ENCODE measurements at regions not wholly inside any gene's neighbourhood (a gene's known extent, or its start where the extent isn't known, plus 50 kb on each side); places are given as distances from the start of the nearest gene placed in this dataset.

DNA sequence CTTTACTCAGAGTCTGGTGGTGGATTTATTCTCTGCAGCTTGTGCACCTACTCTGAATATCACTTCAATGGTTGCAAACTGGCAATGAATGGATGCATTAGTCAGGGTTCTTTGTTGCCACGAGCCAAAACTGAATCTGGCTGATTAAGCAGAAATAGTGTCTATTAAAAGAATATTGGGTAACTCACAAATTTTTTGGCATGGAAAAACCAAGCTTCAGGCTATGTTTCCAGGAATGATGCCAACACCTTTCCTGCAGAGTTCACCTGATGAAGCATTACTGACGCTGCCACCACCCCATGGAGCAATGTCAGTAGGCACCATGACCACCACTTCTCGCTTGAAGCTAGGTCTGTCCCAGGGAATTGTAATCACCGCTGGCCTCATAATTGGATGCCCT lies 597.8 kb upstream of the SLC10A2 start:
- Histone ChIP-seq H3K27me3 (ENCODE audit: insufficient read depth, low read length) (no peaks in the 10 kb centered on the region), H3K79me2 (ENCODE audit: insufficient read depth, low read length) (no peaks in the 10 kb centered on the region), H3F3A (ENCODE audit: insufficient read depth, low read length) (no peaks in the 10 kb centered on the region), H3K4me2 (ENCODE audit: low read length) (no peak overlapping the region), H3K27ac (ENCODE audit: low read depth, low read length, poor library complexity, severe bottlenecking) (no peak overlapping the region), H4K20me1 (ENCODE audit: insufficient read depth, low read length) (no peaks in the 10 kb centered on the region), H3K36me3 (ENCODE audit: insufficient read depth, low read length) (no peaks in the 10 kb centered on the region), H3K9me2 (ENCODE audit: low read depth, low read length) (no peaks in the 10 kb centered on the region), H3K4me1 (ENCODE audit: insufficient read depth, low read length, severe bottlenecking) (no peaks in the 10 kb centered on the region), H2AFZ (ENCODE audit: low read length) (no peak overlapping the region), H3K9ac (ENCODE audit: low read length) (no peak overlapping the region), H3K9me3 (ENCODE audit: low read length) (no peaks in the 10 kb centered on the region), H3K4me3 (ENCODE audit: low read depth, low read length, poor library complexity, severe bottlenecking) (no peak overlapping the region)
- TF ChIP-seq EZH2 (IDR thresholded peaks at IDR 0.05; ENCODE audit: borderline replicate concordance, low read length) = no peak
- TF ChIP-seq, protein P1, sequence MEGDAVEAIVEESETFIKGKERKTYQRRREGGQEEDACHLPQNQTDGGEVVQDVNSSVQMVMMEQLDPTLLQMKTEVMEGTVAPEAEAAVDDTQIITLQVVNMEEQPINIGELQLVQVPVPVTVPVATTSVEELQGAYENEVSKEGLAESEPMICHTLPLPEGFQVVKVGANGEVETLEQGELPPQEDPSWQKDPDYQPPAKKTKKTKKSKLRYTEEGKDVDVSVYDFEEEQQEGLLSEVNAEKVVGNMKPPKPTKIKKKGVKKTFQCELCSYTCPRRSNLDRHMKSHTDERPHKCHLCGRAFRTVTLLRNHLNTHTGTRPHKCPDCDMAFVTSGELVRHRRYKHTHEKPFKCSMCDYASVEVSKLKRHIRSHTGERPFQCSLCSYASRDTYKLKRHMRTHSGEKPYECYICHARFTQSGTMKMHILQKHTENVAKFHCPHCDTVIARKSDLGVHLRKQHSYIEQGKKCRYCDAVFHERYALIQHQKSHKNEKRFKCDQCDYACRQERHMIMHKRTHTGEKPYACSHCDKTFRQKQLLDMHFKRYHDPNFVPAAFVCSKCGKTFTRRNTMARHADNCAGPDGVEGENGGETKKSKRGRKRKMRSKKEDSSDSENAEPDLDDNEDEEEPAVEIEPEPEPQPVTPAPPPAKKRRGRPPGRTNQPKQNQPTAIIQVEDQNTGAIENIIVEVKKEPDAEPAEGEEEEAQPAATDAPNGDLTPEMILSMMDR (IDR thresholded peaks at IDR 0.05; ENCODE audit: low read length) = no peak

DNA sequence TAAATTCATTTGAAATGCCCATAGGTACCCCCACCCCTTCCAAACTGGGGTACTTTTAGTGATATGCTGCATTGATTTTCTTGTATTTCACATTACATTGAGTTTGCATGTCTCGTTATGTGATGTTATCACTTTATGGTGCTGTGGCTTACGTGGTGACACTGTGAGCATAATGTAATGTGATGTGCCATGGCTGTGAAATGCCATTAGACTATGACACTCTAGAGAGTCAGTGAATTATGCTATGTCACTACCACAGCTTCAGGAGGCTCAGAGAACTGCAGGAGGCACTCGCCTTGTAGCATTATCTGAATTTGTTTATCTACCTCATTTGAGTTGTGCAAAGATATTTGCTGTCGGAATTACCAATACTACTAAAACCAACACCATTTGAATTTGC lies 590.1 kb upstream of the SLC10A2 start:
- no peak overlapping the region for H3K9ac ChIP-seq (ENCODE audit: low read length)
- no peaks in the 10 kb centered on the region for H3K4me1 ChIP-seq (ENCODE audit: insufficient read depth, low read length, severe bottlenecking)
- no peak overlapping the region for H2AFZ ChIP-seq (ENCODE audit: low read length)
- H3K4me3 ChIP-seq (ENCODE audit: low read depth, low read length, poor library complexity, severe bottlenecking) = no peak overlapping the region
- H3K9me3 ChIP-seq (ENCODE audit: low read length) = no peaks in the 10 kb centered on the region
- no peak overlapping the region for H3K4me2 ChIP-seq (ENCODE audit: low read length)
- no peaks in the 10 kb centered on the region for H3K9me2 ChIP-seq (ENCODE audit: low read depth, low read length)
- H3F3A ChIP-seq (ENCODE audit: insufficient read depth, low read length) = no peaks in the 10 kb centered on the region
- H3K36me3 ChIP-seq (ENCODE audit: insufficient read depth, low read length) = no peaks in the 10 kb centered on the region
- TF ChIP-seq EZH2 (IDR thresholded peaks at IDR 0.05; ENCODE audit: borderline replicate concordance, low read length) = no peak
- TF ChIP-seq, protein P1 (IDR thresholded peaks at IDR 0.05; ENCODE audit: low read length) = no peak
- H3K27me3 ChIP-seq (ENCODE audit: insufficient read depth, low read length) = no peaks in the 10 kb centered on the region
- no peak overlapping the region for H3K27ac ChIP-seq (ENCODE audit: low read depth, low read length, poor library complexity, severe bottlenecking)
- no peaks in the 10 kb centered on the region for H3K79me2 ChIP-seq (ENCODE audit: insufficient read depth, low read length)
- H4K20me1 ChIP-seq (ENCODE audit: insufficient read depth, low read length) = no peaks in the 10 kb centered on the region

DNA sequence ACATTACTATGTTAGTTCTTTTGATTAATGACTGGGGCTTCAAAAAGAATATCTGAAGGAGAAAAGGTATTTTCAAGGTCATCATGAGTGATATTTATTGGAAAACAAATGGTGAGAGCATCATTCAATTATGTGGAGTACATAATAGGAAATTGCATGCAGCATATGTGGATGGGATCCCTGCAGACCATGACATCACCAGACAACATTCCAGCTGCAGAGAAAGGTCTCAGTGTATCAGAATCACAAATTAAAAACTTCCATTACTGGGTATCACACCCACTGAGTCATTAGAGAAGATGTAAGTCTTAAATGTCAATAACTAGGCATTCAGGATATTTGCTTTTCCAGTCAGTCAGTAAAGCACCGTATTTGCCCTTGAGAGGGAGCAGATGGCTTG lies 574.4 kb upstream of the SLC10A2 start:
- no peak overlapping the region for H3K27ac ChIP-seq (ENCODE audit: low read depth, low read length, poor library complexity, severe bottlenecking)

More for the DNA sequence above, 574.4 kb upstream of the SLC10A2 start:
- H3K9ac ChIP-seq (ENCODE audit: low read length) = no peak overlapping the region
- H4K20me1 ChIP-seq (ENCODE audit: insufficient read depth, low read length) = no peaks in the 10 kb centered on the region
- no peak overlapping the region for H2AFZ ChIP-seq (ENCODE audit: low read length)
- H3K4me2 ChIP-seq (ENCODE audit: low read length) = no peak overlapping the region
- H3K9me3 ChIP-seq (ENCODE audit: low read length) = no peaks in the 10 kb centered on the region
- H3K4me1 ChIP-seq (ENCODE audit: insufficient read depth, low read length, severe bottlenecking) = no peaks in the 10 kb centered on the region
- H3K9me2 ChIP-seq (ENCODE audit: low read depth, low read length) = no peaks in the 10 kb centered on the region
- TF ChIP-seq EZH2 (IDR thresholded peaks at IDR 0.05; ENCODE audit: borderline replicate concordance, low read length) = no peak
- TF ChIP-seq, protein P1 (IDR thresholded peaks at IDR 0.05; ENCODE audit: low read length) = no peak
- H3F3A ChIP-seq (ENCODE audit: insufficient read depth, low read length) = no peaks in the 10 kb centered on the region
- H3K4me3 ChIP-seq (ENCODE audit: low read depth, low read length, poor library complexity, severe bottlenecking) = no peak overlapping the region
- H3K79me2 ChIP-seq (ENCODE audit: insufficient read depth, low read length) = no peaks in the 10 kb centered on the region
- H3K27me3 ChIP-seq (ENCODE audit: insufficient read depth, low read length) = no peaks in the 10 kb centered on the region
- no peaks in the 10 kb centered on the region for H3K36me3 ChIP-seq (ENCODE audit: insufficient read depth, low read length)
